OCI-LY7 (cell line): ENCODE measurements at regions not wholly inside any gene's neighbourhood (a gene's known extent, or its start where the extent isn't known, plus 50 kb on each side); places are given as distances from the start of the nearest gene placed in this dataset.

Experiments
- BruUV-seq: library from RNA; stranded (reverse); fragments of 400-500 nt; replicated peaks from 2 replicates; lab custom pipeline; 2021; lab: Mats Ljungman, UMichigan
- CTCF ChIA-PET: fragments of 300-600 bp; sonication (Branson Sonifier 250); formaldehyde crosslinking; loops from one replicate; lab custom pipeline; 2022; ENCODE audit warnings: antibody characterized with exemption; ENCODE audit not compliant: unreplicated experiment; lab: Charles Lee
- POLR2A ChIA-PET: fragments of 300-600 bp; sonication (Branson Sonifier 250); formaldehyde crosslinking; loops from one replicate; lab custom pipeline; 2022; ENCODE audit warnings: antibody characterized with exemption; lab: Charles Lee
- DNase-seq: peaks from one replicate; pipeline ENCODE4 v3.0.0-alpha.2; 2015; ENCODE audit warnings: low spot score
- H2AFZ ChIP-seq: fragments of 200-600 bp; sonication (generic), shearing (Covaris generic); 2 replicates; pipeline ENCODE4 v1.6.1; 2014; ENCODE audit warnings: mild to moderate bottlenecking, antibody characterized with exemption, low read length, moderate library complexity
- H3K27ac ChIP-seq: fragments of 200-600 bp; sonication (generic); 2 replicates; pipeline ENCODE4 v1.5.1; 2014; ENCODE audit warnings: mixed run types, low read depth, mild to moderate bottlenecking, moderate library complexity, low read length, inconsistent platforms; ENCODE audit not compliant: poor library complexity, severe bottlenecking
- H3K36me3 ChIP-seq: fragments of 200-600 bp; sonication (generic); 2 replicates; pipeline ENCODE4 v1.6.1; 2014; ENCODE audit warnings: mild to moderate bottlenecking, antibody characterized with exemption, low read length, moderate library complexity, mixed read lengths; ENCODE audit not compliant: insufficient read depth
- H3K4me1 ChIP-seq: fragments of 200-600 bp; sonication (generic); 2 replicates; pipeline ENCODE4 v1.5.1; 2014; ENCODE audit warnings: mild to moderate bottlenecking, low read length; ENCODE audit not compliant: insufficient read depth, poor library complexity, severe bottlenecking
- H3K4me2 ChIP-seq: fragments of 200-600 bp; sonication (generic); 2 replicates; pipeline ENCODE4 v1.6.1; 2014; ENCODE audit warnings: mild to moderate bottlenecking, low read length
- H3K4me3 ChIP-seq: fragments of 200-600 bp; sonication (generic); 2 replicates; pipeline ENCODE4 v1.5.1; 2014; ENCODE audit warnings: mild to moderate bottlenecking, low read depth, low read length; ENCODE audit not compliant: poor library complexity, severe bottlenecking
- H3K79me2 ChIP-seq: fragments of 200-600 bp; sonication (generic); 2 replicates; pipeline ENCODE4 v1.6.1; 2016; ENCODE audit warnings: low read depth, mild to moderate bottlenecking, low read length, moderate library complexity, mixed read lengths; ENCODE audit not compliant: insufficient read depth
- H3K9me2 ChIP-seq: fragments of 200-600 bp; sonication (generic); 2 replicates; pipeline ENCODE4 v1.6.1; 2016; ENCODE audit warnings: mild to moderate bottlenecking, low read length, mixed read lengths; ENCODE audit not compliant: insufficient read depth
- H3K9me3 ChIP-seq: fragments of 200-600 bp; sonication (generic); 2 replicates; pipeline ENCODE4 v1.6.1; 2014; ENCODE audit warnings: mild to moderate bottlenecking, mixed run types, low read length, mixed read lengths
- H4K20me1 ChIP-seq: fragments of 200-600 bp; sonication (generic); 2 replicates; pipeline ENCODE4 v1.6.1; 2014; ENCODE audit warnings: mild to moderate bottlenecking, antibody characterized with exemption, low read length, moderate library complexity, mixed read lengths; ENCODE audit not compliant: insufficient read depth
- EZH2phosphoT487 ChIP-seq: fragments of 200-600 bp; sonication (generic); IDR thresholded peaks from 2 replicates; pipeline ENCODE4 v1.6.1; 2018; ENCODE audit warnings: low read depth, borderline replicate concordance, mild to moderate bottlenecking, mixed run types, antibody characterized with exemption, low read length, moderate library complexity, mixed read lengths
- intact Hi-C: fragments of 100-400 bp; cut with micrococcal nuclease; formaldehyde crosslinking; loops from one replicate; pipeline ENCODE4 v1.10.0; 2022; ENCODE audit not compliant: unreplicated experiment
- TF ChIP-seq, protein P1 (sequence below): fragments of 200-600 bp; sonication (generic); conservative IDR thresholded peaks from 2 replicates; pipeline ENCODE4 v1.5.1; 2014; ENCODE audit warnings: mild to moderate bottlenecking, antibody characterized with exemption, low read length, moderate library complexity, mixed read lengths

DNA sequence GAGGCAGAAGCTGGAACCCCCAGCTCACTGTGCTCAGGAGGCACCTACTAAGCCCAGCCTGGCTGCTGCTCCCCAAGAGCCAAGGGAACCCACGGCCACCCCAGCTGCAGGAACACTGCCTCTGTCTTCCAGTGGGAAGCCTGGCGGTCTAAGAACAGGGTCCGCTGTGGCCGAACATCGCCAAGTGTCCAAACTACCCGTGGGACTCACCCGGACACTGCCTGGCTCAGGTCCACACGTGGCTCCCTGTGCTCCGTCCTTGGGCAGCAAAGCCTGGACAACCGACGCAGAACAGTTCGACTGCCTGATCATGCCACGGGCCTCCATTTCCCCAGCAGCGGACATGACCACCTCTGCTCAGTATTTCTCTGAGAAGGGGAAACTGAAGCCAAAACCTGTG lies 747.0 kb downstream of the BRD1 start:
- no TSS peak for BruUV-seq
- intact Hi-C loops = no loop called here

DNA sequence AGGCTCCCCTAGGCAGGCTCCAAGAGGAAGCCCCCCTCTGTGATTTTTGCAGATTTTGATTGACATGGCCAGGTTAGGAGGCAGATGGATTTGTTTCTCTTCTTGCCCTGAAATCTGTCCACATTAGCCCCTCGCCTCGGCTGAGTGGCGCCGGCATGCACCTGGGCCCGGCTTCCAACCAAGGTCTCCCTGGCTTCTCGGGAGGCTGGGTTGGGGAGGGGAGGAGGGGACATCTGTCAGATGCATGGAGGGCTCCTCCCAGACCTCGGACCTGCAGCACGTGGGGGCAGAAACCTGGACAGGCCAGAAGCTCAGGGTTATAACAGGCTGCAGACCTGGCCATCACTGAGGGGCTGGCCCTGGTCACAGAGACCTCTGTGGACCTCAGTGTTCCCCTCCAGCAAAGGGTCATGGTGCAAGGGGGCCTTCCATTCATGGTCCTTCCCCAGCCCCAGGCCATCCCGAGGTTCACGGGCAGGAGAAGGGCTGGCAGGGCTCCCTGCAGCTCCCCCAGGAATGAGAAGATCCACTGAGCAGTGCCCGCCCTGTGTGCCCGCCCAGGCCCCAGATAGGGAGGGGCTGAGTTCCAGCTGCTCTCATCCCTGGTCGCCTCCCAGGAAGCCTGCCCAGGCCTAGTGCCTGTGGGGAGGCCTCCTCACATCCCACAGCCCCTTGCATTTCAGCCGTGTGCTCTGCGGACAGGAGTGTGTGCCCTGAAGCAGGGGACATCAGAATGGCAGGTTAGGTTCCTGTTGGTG lies 747.8 kb downstream of the BRD1 start:
- Histone ChIP-seq H4K20me1 (no peaks in the 10 kb centered on the region), H3K9me3 (no peaks in the 10 kb centered on the region), H3K9me2 (no peaks in the 10 kb centered on the region), H3K4me2 (no peak overlapping the region), H3K79me2 (no peaks in the 10 kb centered on the region), H2AFZ (no peak overlapping the region), H3K36me3 (no peaks in the 10 kb centered on the region), H3K27ac (no peak overlapping the region), H3K4me3 (no peak overlapping the region), H3K4me1 (no peaks in the 10 kb centered on the region)
- intact Hi-C loops = no loop called here
- TF ChIP-seq, protein P1, sequence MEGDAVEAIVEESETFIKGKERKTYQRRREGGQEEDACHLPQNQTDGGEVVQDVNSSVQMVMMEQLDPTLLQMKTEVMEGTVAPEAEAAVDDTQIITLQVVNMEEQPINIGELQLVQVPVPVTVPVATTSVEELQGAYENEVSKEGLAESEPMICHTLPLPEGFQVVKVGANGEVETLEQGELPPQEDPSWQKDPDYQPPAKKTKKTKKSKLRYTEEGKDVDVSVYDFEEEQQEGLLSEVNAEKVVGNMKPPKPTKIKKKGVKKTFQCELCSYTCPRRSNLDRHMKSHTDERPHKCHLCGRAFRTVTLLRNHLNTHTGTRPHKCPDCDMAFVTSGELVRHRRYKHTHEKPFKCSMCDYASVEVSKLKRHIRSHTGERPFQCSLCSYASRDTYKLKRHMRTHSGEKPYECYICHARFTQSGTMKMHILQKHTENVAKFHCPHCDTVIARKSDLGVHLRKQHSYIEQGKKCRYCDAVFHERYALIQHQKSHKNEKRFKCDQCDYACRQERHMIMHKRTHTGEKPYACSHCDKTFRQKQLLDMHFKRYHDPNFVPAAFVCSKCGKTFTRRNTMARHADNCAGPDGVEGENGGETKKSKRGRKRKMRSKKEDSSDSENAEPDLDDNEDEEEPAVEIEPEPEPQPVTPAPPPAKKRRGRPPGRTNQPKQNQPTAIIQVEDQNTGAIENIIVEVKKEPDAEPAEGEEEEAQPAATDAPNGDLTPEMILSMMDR = no peak
- TF ChIP-seq EZH2phosphoT487 = no peak
- POLR2A ChIA-PET = no interaction called here
- BruUV-seq = no TSS peak
- CTCF ChIA-PET = no interaction called here
- no peak for DNase-seq

More for the DNA sequence above, 747.0 kb downstream of the BRD1 start:
- DNase-seq = no peak
- POLR2A ChIA-PET = no interaction called here
- Histone ChIP-seq H2AFZ (no peak overlapping the region), H3K4me2 (no peak overlapping the region), H3K4me3 (no peak overlapping the region), H3K36me3 (no peaks in the 10 kb centered on the region), H3K4me1 (no peaks in the 10 kb centered on the region), H4K20me1 (no peaks in the 10 kb centered on the region), H3K27ac (no peak overlapping the region), H3K9me3 (no peaks in the 10 kb centered on the region), H3K79me2 (no peaks in the 10 kb centered on the region), H3K9me2 (no peaks in the 10 kb centered on the region)
- no peak for TF ChIP-seq EZH2phosphoT487
- TF ChIP-seq, protein P1 = no peak
- CTCF ChIA-PET = no interaction called here

DNA sequence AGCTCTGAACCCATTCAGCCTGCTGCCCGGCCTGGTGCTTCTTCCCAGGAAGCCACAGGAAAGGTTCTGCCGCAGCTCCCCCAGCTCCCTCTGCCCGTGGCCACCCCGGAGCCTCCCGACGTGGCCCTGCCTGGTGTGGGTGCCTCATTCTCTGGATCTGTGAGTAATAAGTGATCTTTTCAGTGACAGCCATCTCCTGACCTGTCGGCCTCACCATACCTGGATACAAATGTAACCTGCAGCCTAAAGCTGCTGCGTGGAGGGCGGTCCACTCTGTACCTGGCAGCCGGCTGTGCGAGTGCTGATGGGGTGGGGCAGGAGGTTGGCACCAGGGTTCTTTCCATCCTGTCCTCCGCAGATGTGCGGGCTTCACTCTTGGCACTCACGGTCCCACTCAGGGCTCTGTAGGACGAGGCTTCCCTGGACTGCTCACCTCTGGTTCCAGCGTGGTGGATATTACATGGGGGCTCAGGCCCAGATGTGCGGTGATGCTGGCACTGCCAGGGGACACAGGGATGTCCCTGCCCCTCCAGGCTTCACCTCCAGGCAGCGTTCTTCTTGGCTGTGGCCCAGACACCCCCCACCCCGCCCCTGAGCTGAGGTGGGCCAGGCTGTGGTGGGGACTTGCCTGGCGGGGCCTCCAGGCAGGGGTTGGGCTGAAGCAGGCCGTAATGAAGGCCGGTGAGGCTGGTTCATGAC lies 748.5 kb downstream of the BRD1 start:
- Histone ChIP-seq H3K4me1 (no peaks in the 10 kb centered on the region), H4K20me1 (no peaks in the 10 kb centered on the region), H3K4me3 (no peak overlapping the region), H3K4me2 (no peak overlapping the region), H3K9me2 (no peaks in the 10 kb centered on the region), H3K79me2 (no peaks in the 10 kb centered on the region), H3K36me3 (no peaks in the 10 kb centered on the region), H2AFZ (no peak overlapping the region), H3K27ac (no peak overlapping the region), H3K9me3 (no peaks in the 10 kb centered on the region)
- intact Hi-C loops = no loop called here
- TF ChIP-seq EZH2phosphoT487 = no peak
- TF ChIP-seq, protein P1 = no peak
- ChIA-PET POLR2A (no interaction called here), CTCF (no interaction called here)
- BruUV-seq = no TSS peak
- DNase-seq = no peak
